ENCODE measurements at regions not wholly inside any gene's neighbourhood (a gene's known extent, or its start where the extent isn't known, plus 50 kb on each side); places are given as distances from the start of the nearest gene placed in this dataset.

DNA sequence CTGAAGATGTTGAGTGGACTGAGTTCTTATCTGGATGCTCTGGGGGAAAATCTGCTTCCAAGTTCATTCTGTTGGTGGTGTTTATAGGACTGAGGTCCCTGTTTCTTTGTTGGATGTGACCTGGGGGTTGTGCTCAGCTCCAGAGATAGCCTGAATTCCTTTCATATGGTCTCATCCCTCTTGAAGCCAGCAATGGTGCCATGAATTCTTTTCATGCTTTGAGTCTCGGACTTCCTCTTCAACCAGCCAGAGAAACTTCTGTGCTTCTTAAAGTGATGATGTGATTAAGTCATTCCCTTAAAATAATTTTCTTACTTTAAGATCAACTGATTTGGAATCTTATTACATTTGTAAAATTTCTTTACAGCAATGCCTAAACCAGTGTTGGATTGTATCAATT lies 233.8 kb upstream of the UGT8 start:
- Histone ChIP-seq H3K4me1 (ENCODE audit: control insufficient read depth, insufficient read depth, low read length, poor library complexity, severe bottlenecking) (no peaks in the 10 kb centered on the region), H3K27ac (ENCODE audit: insufficient read depth, low read length, poor library complexity, severe bottlenecking) (no peak overlapping the region), H3K27me3 (replicated peaks; ENCODE audit: control insufficient read depth, insufficient read depth, low read length, poor library complexity, severe bottlenecking) (no peaks in the 10 kb centered on the region), H3K36me3 (ENCODE audit: control insufficient read depth, insufficient read depth, low read length) (no peaks in the 10 kb centered on the region), H3K4me3 (ENCODE audit: insufficient read depth, low read depth, low read length, poor library complexity, severe bottlenecking) (no peak overlapping the region), H3K9me3 (ENCODE audit: control insufficient read depth, low read length) (no peaks in the 10 kb centered on the region)
- no peak for DNase-seq

- Histone ChIP-seq H3K4me1 (ENCODE audit: control insufficient read depth, insufficient read depth, low read length, poor library complexity, severe bottlenecking) (no peaks in the 10 kb centered on the region), H3K4me3 (ENCODE audit: insufficient read depth, low read depth, low read length, poor library complexity, severe bottlenecking) (no peak overlapping the region), H3K27ac (ENCODE audit: insufficient read depth, low read length, poor library complexity, severe bottlenecking) (no peak overlapping the region), H3K9me3 (ENCODE audit: control insufficient read depth, low read length) (no peaks in the 10 kb centered on the region), H3K36me3 (ENCODE audit: control insufficient read depth, insufficient read depth, low read length) (no peaks in the 10 kb centered on the region), H3K27me3 (replicated peaks; ENCODE audit: control insufficient read depth, insufficient read depth, low read length, poor library complexity, severe bottlenecking) (no peaks in the 10 kb centered on the region)
- no peak for DNase-seq
These were observed 233.0 kb upstream of the UGT8 start for GRCh38 chr4:114365591-114365990.

DNA sequence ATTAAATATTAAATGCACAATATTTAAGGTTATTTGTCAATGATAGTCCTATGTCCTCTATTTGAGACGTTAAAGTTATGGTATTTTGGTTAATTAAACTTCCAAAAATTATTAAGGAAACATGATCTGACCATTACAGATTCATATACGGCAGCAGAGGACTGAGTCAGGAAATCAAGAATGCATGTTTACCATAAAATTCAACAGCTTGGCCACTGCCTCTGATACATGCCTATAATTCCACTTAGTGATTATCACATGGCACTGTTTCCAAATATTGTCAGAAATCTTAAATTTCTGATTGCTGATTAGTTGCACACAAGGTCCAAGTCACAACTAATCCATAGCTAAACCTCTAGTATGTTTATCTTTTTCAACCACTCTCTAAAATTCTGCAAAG lies 232.2 kb upstream of the UGT8 start:
- Histone ChIP-seq H3K36me3 (ENCODE audit: control insufficient read depth, insufficient read depth, low read length) (no peaks in the 10 kb centered on the region), H3K4me1 (ENCODE audit: control insufficient read depth, insufficient read depth, low read length, poor library complexity, severe bottlenecking) (no peaks in the 10 kb centered on the region), H3K27me3 (replicated peaks; ENCODE audit: control insufficient read depth, insufficient read depth, low read length, poor library complexity, severe bottlenecking) (no peaks in the 10 kb centered on the region), H3K9me3 (ENCODE audit: control insufficient read depth, low read length) (no peaks in the 10 kb centered on the region), H3K27ac (ENCODE audit: insufficient read depth, low read length, poor library complexity, severe bottlenecking) (no peak overlapping the region), H3K4me3 (ENCODE audit: insufficient read depth, low read depth, low read length, poor library complexity, severe bottlenecking) (no peak overlapping the region)
- DNase-seq = no peak

GRCh38 chr4:114368751-114369150 lies 229.9 kb upstream of the UGT8 start:
- Histone ChIP-seq H3K36me3 (ENCODE audit: control insufficient read depth, insufficient read depth, low read length) (no peaks in the 10 kb centered on the region), H3K27me3 (replicated peaks; ENCODE audit: control insufficient read depth, insufficient read depth, low read length, poor library complexity, severe bottlenecking) (no peaks in the 10 kb centered on the region), H3K27ac (ENCODE audit: insufficient read depth, low read length, poor library complexity, severe bottlenecking) (no peak overlapping the region), H3K9me3 (ENCODE audit: control insufficient read depth, low read length) (no peaks in the 10 kb centered on the region), H3K4me3 (ENCODE audit: insufficient read depth, low read depth, low read length, poor library complexity, severe bottlenecking) (no peak overlapping the region), H3K4me1 (ENCODE audit: control insufficient read depth, insufficient read depth, low read length, poor library complexity, severe bottlenecking) (no peaks in the 10 kb centered on the region)
- DNase-seq = no peak

GRCh38 chr4:114373508-114373907 lies 225.1 kb upstream of the UGT8 start:
- no peaks in the 10 kb centered on the region for H3K36me3 ChIP-seq (ENCODE audit: control insufficient read depth, insufficient read depth, low read length)
- no peak for DNase-seq
- no peaks in the 10 kb centered on the region for H3K9me3 ChIP-seq (ENCODE audit: control insufficient read depth, low read length)
- H3K27ac ChIP-seq (ENCODE audit: insufficient read depth, low read length, poor library complexity, severe bottlenecking) = no peak overlapping the region
- no peak overlapping the region for H3K4me3 ChIP-seq (ENCODE audit: insufficient read depth, low read depth, low read length, poor library complexity, severe bottlenecking)
- no peaks in the 10 kb centered on the region for H3K4me1 ChIP-seq (ENCODE audit: control insufficient read depth, insufficient read depth, low read length, poor library complexity, severe bottlenecking)
- no peaks in the 10 kb centered on the region for H3K27me3 ChIP-seq (replicated peaks; ENCODE audit: control insufficient read depth, insufficient read depth, low read length, poor library complexity, severe bottlenecking)

GRCh38 chr4:114378305-114378903 lies 220.2 kb upstream of the UGT8 start:
- no peaks in the 10 kb centered on the region for H3K4me1 ChIP-seq (ENCODE audit: control insufficient read depth, insufficient read depth, low read length, poor library complexity, severe bottlenecking)
- DNase-seq = no peak

GRCh38 chr4:114383067-114383466 lies 215.5 kb upstream of the UGT8 start:
- no peak for DNase-seq
- H3K36me3 ChIP-seq (ENCODE audit: control insufficient read depth, insufficient read depth, low read length) = no peaks in the 10 kb centered on the region
- no peaks in the 10 kb centered on the region for H3K4me1 ChIP-seq (ENCODE audit: control insufficient read depth, insufficient read depth, low read length, poor library complexity, severe bottlenecking)
- no peaks in the 10 kb centered on the region for H3K9me3 ChIP-seq (ENCODE audit: control insufficient read depth, low read length)
- no peak overlapping the region for H3K27ac ChIP-seq (ENCODE audit: insufficient read depth, low read length, poor library complexity, severe bottlenecking)
- H3K27me3 ChIP-seq (replicated peaks; ENCODE audit: control insufficient read depth, insufficient read depth, low read length, poor library complexity, severe bottlenecking) = no peaks in the 10 kb centered on the region
- no peak overlapping the region for H3K4me3 ChIP-seq (ENCODE audit: insufficient read depth, low read depth, low read length, poor library complexity, severe bottlenecking)

More at GRCh38 chr4:114378305-114378903, 220.2 kb upstream of the UGT8 start:
- no peak overlapping the region for H3K27ac ChIP-seq (ENCODE audit: insufficient read depth, low read length, poor library complexity, severe bottlenecking)
- H3K27me3 ChIP-seq (replicated peaks; ENCODE audit: control insufficient read depth, insufficient read depth, low read length, poor library complexity, severe bottlenecking) = no peaks in the 10 kb centered on the region
- H3K9me3 ChIP-seq (ENCODE audit: control insufficient read depth, low read length) = no peaks in the 10 kb centered on the region
- no peak overlapping the region for H3K4me3 ChIP-seq (ENCODE audit: insufficient read depth, low read depth, low read length, poor library complexity, severe bottlenecking)
- no peaks in the 10 kb centered on the region for H3K36me3 ChIP-seq (ENCODE audit: control insufficient read depth, insufficient read depth, low read length)

DNA sequence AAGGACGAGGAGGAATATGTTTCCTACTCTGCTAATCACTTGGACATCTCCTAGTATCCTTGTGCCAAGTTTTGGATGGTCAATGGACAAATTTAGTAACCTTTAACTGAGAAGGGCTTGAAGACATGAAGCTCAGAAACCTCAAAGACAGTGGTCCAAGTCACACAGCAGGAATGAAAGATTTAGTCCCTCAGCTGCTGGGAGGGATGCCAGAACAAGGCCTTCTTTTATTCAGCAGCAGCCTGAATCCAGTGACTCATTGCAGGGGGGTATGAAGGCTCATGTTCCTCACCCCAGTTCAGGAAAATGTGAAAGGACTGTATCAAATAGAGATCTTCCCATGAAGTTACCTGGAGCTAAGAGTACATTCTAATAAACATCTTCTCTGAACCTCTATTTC lies 214.9 kb upstream of the UGT8 start:
- Histone ChIP-seq H3K27ac (ENCODE audit: insufficient read depth, low read length, poor library complexity, severe bottlenecking) (no peak overlapping the region), H3K9me3 (ENCODE audit: control insufficient read depth, low read length) (no peaks in the 10 kb centered on the region), H3K36me3 (ENCODE audit: control insufficient read depth, insufficient read depth, low read length) (no peaks in the 10 kb centered on the region), H3K4me3 (ENCODE audit: insufficient read depth, low read depth, low read length, poor library complexity, severe bottlenecking) (no peak overlapping the region), H3K27me3 (replicated peaks; ENCODE audit: control insufficient read depth, insufficient read depth, low read length, poor library complexity, severe bottlenecking) (no peaks in the 10 kb centered on the region), H3K4me1 (ENCODE audit: control insufficient read depth, insufficient read depth, low read length, poor library complexity, severe bottlenecking) (no peaks in the 10 kb centered on the region)
- no peak for DNase-seq

GRCh38 chr4:114384629-114385028 lies 214.0 kb upstream of the UGT8 start:
- no peaks in the 10 kb centered on the region for H3K27me3 ChIP-seq (replicated peaks; ENCODE audit: control insufficient read depth, insufficient read depth, low read length, poor library complexity, severe bottlenecking)
- no peak for DNase-seq
- H3K36me3 ChIP-seq (ENCODE audit: control insufficient read depth, insufficient read depth, low read length) = no peaks in the 10 kb centered on the region
- no peaks in the 10 kb centered on the region for H3K9me3 ChIP-seq (ENCODE audit: control insufficient read depth, low read length)
- no peaks in the 10 kb centered on the region for H3K4me1 ChIP-seq (ENCODE audit: control insufficient read depth, insufficient read depth, low read length, poor library complexity, severe bottlenecking)
- no peak overlapping the region for H3K27ac ChIP-seq (ENCODE audit: insufficient read depth, low read length, poor library complexity, severe bottlenecking)
- no peak overlapping the region for H3K4me3 ChIP-seq (ENCODE audit: insufficient read depth, low read depth, low read length, poor library complexity, severe bottlenecking)

DNA sequence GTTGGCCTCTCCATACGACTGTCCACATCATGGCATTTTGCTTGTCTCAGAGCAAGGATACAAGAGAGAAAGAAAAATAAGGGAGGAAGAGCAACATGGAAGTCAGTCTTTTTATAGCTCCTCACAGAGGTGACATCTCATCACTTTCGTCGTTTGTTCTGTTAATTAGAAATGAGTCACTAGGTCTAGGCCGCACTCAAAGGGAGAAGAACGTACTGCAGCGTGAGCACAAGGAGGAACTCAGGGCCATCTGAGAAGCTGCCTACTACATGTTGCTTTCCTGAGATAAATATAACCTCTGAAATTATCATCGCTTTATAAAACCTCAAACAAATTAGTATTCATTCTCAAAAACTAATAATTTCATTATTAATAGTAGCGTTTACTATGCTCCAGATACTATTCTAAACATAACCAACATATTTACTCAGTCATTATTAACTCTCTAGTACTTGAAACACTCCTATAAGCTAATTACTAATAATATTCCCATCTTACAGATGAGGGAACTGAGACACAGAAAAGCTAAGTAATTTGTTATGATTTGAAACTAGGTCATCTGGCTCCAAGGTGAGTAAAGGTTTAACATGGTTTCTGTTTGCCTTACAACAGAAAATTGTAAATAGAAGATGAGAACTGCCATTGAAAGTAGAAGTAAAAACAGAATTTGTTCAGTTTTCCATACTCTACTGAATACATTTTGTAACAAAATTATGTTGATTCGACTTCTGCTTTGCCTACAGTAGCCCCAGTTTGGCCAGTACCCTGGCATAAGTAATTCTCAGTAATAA lies 213.2 kb upstream of the UGT8 start:
- H3K9me3 ChIP-seq (ENCODE audit: control insufficient read depth, low read length) = no peaks in the 10 kb centered on the region
- H3K4me3 ChIP-seq (ENCODE audit: insufficient read depth, low read depth, low read length, poor library complexity, severe bottlenecking) = no peak overlapping the region
- no peaks in the 10 kb centered on the region for H3K36me3 ChIP-seq (ENCODE audit: control insufficient read depth, insufficient read depth, low read length)
- H3K27me3 ChIP-seq (replicated peaks; ENCODE audit: control insufficient read depth, insufficient read depth, low read length, poor library complexity, severe bottlenecking) = no peaks in the 10 kb centered on the region
- DNase-seq = no peak
- H3K4me1 ChIP-seq (ENCODE audit: control insufficient read depth, insufficient read depth, low read length, poor library complexity, severe bottlenecking) = no peaks in the 10 kb centered on the region
- no peak overlapping the region for H3K27ac ChIP-seq (ENCODE audit: insufficient read depth, low read length, poor library complexity, severe bottlenecking)
